AG04449 (cell line): ENCODE measurements at regions not wholly inside any gene's neighbourhood (a gene's known extent, or its start where the extent isn't known, plus 50 kb on each side); places are given as distances from the start of the nearest gene placed in this dataset.

Experiments
- CTCF ChIA-PET: fragments of 350-600 bp; formaldehyde crosslinking; extraction: SDS; loops from one replicate; lab custom pipeline; 2021; ENCODE audit warnings: antibody characterized with exemption; lab: Yijun Ruan, JAX
- POLR2A ChIA-PET: fragments of 400-600, 350-600 bp; formaldehyde crosslinking; extraction: SDS; loops from one replicate; lab custom pipeline; 2020; ENCODE audit warnings: antibody characterized with exemption, inconsistent platforms; lab: Yijun Ruan, JAX
- DNase-seq: peaks from one replicate; pipeline ENCODE4 v3.0.0-alpha.2; 2010; ENCODE audit warnings: low read depth, low spot score
- H3K4me3 ChIP-seq: 2 replicates; pipeline ENCODE4 v1.5.1; 2011; ENCODE audit warnings: low read depth, mild to moderate bottlenecking, control low read depth, low read length
- CTCF ChIP-seq: IDR thresholded peaks from one replicate; pipeline ENCODE4 v1.5.1; 2011; ENCODE audit warnings: mild to moderate bottlenecking, moderate library complexity, low read length, control low read depth, inconsistent platforms; ENCODE audit not compliant: insufficient read depth; ENCODE audit errors: missing control alignments

DNA sequence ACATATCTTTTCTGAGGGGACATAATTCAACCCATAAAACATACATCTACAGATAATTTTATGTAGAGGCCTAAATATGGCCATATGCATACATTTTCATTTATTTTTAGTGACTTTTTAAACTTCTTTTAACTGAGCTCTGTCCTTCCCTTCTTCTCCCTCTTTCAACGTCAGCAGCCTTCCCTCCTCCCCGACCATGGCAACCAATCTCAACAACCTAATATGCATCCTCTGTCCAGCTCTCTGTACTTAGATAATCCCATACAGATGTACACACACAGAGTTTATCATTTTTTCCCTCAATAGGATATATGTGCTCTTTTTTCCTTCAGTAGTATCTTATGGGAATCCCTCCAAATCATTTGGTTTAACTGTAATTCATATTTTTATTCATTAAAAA lies 94.3 kb downstream of the CCDC71L start:
- ChIA-PET POLR2A (interaction anchor here (1.0 kb wide), 1 partner anchor 92 kb away, joined by 3 read pairs; no protein-coding TSS in a partner anchor), CTCF (interaction anchor here (1.5 to 2.0 kb wide), 2 partner anchors 24 to 169 kb away, joined by 3 to 7 read pairs; no protein-coding TSS in a partner anchor)
- no peak overlapping the region for H3K4me3 ChIP-seq
- DNase-seq = no peak
- no peak for TF ChIP-seq CTCF

DNA sequence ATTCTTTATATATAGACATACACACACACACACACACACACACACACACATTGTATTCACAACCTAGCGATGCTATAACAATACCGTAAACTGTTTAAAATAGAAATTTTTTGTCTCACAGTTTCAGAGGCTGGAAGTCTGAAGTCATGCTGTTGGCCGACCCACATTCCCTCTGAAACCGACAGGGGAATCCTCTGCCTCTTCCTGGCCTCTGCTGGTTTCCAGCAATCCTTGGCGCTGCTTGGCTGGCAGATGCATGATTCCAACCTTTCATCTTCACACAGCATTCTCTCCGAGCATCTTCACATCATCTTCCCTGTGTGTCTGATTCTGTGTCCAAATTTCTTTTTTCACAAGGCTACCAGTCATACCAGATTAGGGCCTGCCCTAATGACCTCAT lies 94.8 kb downstream of the CCDC71L start:
- POLR2A ChIA-PET = interaction anchor here (1.0 kb wide), 1 partner anchor 93 kb away, joined by 3 read pairs; no protein-coding TSS in a partner anchor
- CTCF ChIA-PET = interaction anchor here (2.0 kb wide), 1 partner anchor 24 kb away, joined by 7 read pairs; no protein-coding TSS in a partner anchor
- TF ChIP-seq CTCF = no peak

GRCh38 chr7:106565428-106565827 lies 95.5 kb downstream of the CCDC71L start:
- no peak overlapping the region for H3K4me3 ChIP-seq
- CTCF ChIA-PET = interaction anchor here (2.0 kb wide), 1 partner anchor 23 kb away, joined by 7 read pairs; no protein-coding TSS in a partner anchor
- POLR2A ChIA-PET = no interaction called here
- no peak for TF ChIP-seq CTCF
- DNase-seq = no peak

More for the DNA sequence above, 94.8 kb downstream of the CCDC71L start:
- H3K4me3 ChIP-seq = no peak overlapping the region
- no peak for DNase-seq

DNA sequence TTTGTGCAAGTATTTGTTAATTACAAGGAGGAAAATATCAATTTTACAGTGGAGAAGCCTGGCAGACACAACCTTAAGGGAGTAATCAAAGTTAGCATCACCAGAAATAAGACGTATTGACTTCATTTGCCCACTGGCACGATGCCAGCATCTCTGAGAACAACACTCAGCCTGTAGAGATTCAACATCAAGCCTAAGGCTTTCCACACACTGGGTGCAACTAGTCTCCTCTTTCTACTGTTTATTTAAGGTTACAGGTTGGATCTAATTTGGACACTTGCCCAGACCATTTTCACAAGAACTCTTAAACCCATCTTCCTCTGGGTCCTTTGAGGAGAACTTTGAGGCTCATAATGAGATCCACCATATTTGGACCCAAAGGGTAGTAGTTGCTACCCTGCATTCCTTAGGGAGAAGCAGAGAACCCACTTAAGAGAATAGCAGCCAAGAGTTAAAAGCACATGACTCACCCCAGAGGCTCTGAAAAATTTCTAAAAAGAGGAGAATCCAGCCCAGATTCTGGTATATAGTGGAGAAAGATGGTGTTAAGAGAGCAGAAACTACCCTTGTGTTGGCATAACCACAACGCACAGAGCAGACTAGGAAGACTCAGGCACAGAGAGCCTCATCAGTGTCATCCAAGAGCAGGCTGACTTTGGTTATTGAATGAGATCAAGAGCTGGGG lies 97.3 kb downstream of the CCDC71L start:
- ChIA-PET CTCF (interaction anchor here (1.2 to 1.7 kb wide), 2 partner anchors 21 to 97 kb away, joined by 4 to 6 read pairs; partner anchors contain the start of gene CCDC71L), POLR2A (interaction anchor here (0.8 kb wide), 1 partner anchor 95 kb away, joined by 3 read pairs; no protein-coding TSS in a partner anchor)
- TF ChIP-seq CTCF = no peak
- H3K4me3 ChIP-seq = no peak overlapping the region
- DNase-seq = no peak

DNA sequence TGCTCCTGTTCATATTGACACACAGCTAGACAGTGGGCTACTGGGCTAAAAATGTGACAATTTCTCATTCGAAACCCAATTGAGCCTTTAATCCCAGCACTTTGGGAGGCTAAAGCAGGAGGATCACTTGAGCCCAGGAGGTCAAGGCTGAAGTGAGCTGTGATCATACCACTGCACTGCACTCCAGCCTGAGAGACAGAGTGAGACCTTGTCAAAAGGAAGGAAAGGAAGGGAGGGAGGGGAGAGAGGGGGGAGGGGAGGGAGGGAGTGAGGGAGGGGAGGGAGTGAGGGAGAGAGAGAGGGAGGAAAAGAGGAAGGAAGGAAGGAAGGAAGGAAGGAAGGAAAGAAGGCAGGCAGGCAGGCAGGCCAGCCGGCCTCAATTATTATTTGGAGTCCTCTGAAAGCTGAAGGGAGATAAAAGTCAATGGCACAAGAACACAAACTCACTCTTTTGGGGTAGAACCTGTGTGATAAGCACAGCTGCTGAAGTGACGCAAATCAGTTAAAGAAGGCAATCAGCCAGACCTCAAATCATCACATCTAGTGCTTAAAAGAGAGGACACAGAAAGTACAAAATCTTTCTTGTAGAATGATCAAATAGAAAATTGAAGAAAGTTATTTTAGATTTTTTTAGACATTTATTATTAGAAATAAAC lies 98.1 kb downstream of the CCDC71L start:
- H3K4me3 ChIP-seq = no peak overlapping the region
- TF ChIP-seq CTCF = no peak
- no peak for DNase-seq
- POLR2A ChIA-PET = no interaction called here
- CTCF ChIA-PET = interaction anchor here (1.6 to 1.7 kb wide), 2 partner anchors 20 kb away, joined by 5 to 6 read pairs; no protein-coding TSS in a partner anchor
